Ovary (tissue), 7 donors: ENCODE measurements at regions not wholly inside any gene's neighbourhood (a gene's known extent, or its start where the extent isn't known, plus 50 kb on each side); places are given as distances from the start of the nearest gene placed in this dataset.

Experiments used
- DNase-seq, 5 donors: peaks; one replicate each; pipeline ENCODE4 v3.0.0-alpha.2; 2019 to 2020
- H3K27ac ChIP-seq, 2 donors: fragments of 200-600 bp; one replicate each; pipeline versions ENCODE4 v1.5.1 to v1.8.0; 2019 to 2022
- H3K27me3 ChIP-seq: fragments of 200-600 bp; one replicate; pipeline ENCODE4 v1.8.0; 2022
- H3K36me3 ChIP-seq: fragments of 200-600 bp; sonication (generic); one replicate; pipeline ENCODE4 v1.5.1; 2019
- H3K4me1 ChIP-seq: one replicate; pipeline ENCODE4 v1.8.1; 2013; ENCODE audit warnings: mild to moderate bottlenecking, moderate library complexity; ENCODE audit not compliant: insufficient read depth
- H3K4me3 ChIP-seq: fragments of 200-600 bp; sonication (generic); one replicate; pipeline ENCODE4 v1.5.1; 2017
- H3K9me3 ChIP-seq, 2 donors: fragments of 200-600 bp in 1 of 2; sonication (generic) in 1 of 2; one replicate each; pipeline versions ENCODE4 v1.5.1 to v1.8.1; 2013 to 2019; ENCODE audit warnings: mild to moderate bottlenecking in 1 of 2, moderate library complexity in 1 of 2
- EP300 ChIP-seq: sonication (generic); formaldehyde crosslinking; IDR thresholded peaks from one replicate; pipeline ENCODE4 v1.6.1; 2017; ENCODE audit warnings: antibody characterized with exemption
- POLR2A ChIP-seq: fragments of 450-650 bp; IDR thresholded peaks from one replicate; pipeline ENCODE4 v1.6.1; 2017; ENCODE audit warnings: antibody characterized with exemption, mild to moderate bottlenecking, moderate library complexity
- WGBS, 3 donors: extraction: QIAGEN DNeasy Blood & Tissue Kit in 1 of 3; methylation state at CpG; one replicate each; pipeline versions ENCODE4 v1.1.5 to v1.1.7; 2013 to 2017; 5-methylcytosine and 5-hydroxymethylcytosine counted together
- intact Hi-C, 4 donors: fragments of 100-400 bp; cut with DNase I; formaldehyde crosslinking; loops; one replicate each; pipeline versions ENCODE4 v1.11.0 to v1.15.1; 2022 to 2023
- TF ChIP-seq, protein P1 (sequence below), 3 donors: fragments of 450-650 bp in 2 of 3; fragments of 200-600 bp in 1 of 3; IDR thresholded peaks; one replicate each; pipeline versions ENCODE4 v1.5.1 to v1.8.0; 2016 to 2022; ENCODE audit warnings: antibody characterized with exemption in 3 of 3, mild to moderate bottlenecking in 1 of 3
- donor health status: DM: no; HTN: no; CAD: no; lungs with moderate emphysema.
- donor health status: DM: no; HTN: no; CAD: no.
- donor health status: Bipolar disorder and iron deficiency.
- donor health status: DM: no; HTN: no; CAD: no.
- donor health status: DM: yes; HTN: yes; CAD: no.

GRCh38 chr7:118298771-118299170, 74.3 kb downstream of the ANKRD7 start:
- TF ChIP-seq EP300 (no peak), POLR2A (no peak)
- TF ChIP-seq, protein P1, sequence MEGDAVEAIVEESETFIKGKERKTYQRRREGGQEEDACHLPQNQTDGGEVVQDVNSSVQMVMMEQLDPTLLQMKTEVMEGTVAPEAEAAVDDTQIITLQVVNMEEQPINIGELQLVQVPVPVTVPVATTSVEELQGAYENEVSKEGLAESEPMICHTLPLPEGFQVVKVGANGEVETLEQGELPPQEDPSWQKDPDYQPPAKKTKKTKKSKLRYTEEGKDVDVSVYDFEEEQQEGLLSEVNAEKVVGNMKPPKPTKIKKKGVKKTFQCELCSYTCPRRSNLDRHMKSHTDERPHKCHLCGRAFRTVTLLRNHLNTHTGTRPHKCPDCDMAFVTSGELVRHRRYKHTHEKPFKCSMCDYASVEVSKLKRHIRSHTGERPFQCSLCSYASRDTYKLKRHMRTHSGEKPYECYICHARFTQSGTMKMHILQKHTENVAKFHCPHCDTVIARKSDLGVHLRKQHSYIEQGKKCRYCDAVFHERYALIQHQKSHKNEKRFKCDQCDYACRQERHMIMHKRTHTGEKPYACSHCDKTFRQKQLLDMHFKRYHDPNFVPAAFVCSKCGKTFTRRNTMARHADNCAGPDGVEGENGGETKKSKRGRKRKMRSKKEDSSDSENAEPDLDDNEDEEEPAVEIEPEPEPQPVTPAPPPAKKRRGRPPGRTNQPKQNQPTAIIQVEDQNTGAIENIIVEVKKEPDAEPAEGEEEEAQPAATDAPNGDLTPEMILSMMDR (IDR thresholded peaks at IDR 0.05) = no peak
- Histone ChIP-seq H3K36me3 (no peaks in the 10 kb centered on the region), H3K4me1 (no peaks in the 10 kb centered on the region), H3K27ac (no peak overlapping the region), H3K9me3 (no peaks in the 10 kb centered on the region), H3K4me3 (no peak overlapping the region), H3K27me3 (no peaks in the 10 kb centered on the region)
- intact Hi-C loops = no loop called here
- DNase-seq = no peak

DNA sequence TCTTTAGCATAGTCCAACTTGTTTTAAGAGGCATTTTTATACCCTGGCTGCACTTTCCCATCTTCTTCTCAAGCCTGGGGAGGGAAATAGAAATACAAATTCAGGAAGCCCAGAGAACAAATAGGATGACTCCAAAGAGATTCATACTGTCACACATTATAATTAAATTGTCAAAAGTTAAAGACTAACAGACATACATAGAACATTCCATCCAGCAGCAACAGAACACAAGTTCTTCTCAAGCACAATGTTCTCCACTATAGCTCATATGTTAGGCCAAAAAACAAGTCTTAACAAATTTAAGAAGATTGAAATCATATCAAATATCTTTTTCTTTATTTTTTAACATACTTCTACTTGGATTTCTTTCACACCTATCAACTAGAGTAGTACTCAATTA, 75.7 kb downstream of the ANKRD7 start:
- Histone ChIP-seq H3K4me3 (no peak overlapping the region), H3K36me3 (no peaks in the 10 kb centered on the region), H3K27me3 (no peaks in the 10 kb centered on the region), H3K4me1 (no peaks in the 10 kb centered on the region), H3K27ac (no peak overlapping the region), H3K9me3 (no peaks in the 10 kb centered on the region)
- intact Hi-C loops = no loop called here
- DNase-seq = no peak
- no peak for TF ChIP-seq EP300

GRCh38 chr7:118304100-118304499, 79.6 kb downstream of the ANKRD7 start:
- no peaks in the 10 kb centered on the region for H3K27me3 ChIP-seq
- no peak overlapping the region for H3K4me3 ChIP-seq
- H3K27ac ChIP-seq = no peak overlapping the region
- TF ChIP-seq EP300 (no peak), POLR2A (no peak)
- TF ChIP-seq, protein P1 (IDR thresholded peaks at IDR 0.05) = no peak
- intact Hi-C loops = no loop called here
- no peaks in the 10 kb centered on the region for H3K9me3 ChIP-seq
- no peaks in the 10 kb centered on the region for H3K36me3 ChIP-seq
- no peak for DNase-seq
- no peaks in the 10 kb centered on the region for H3K4me1 ChIP-seq
- 55 to 79% (median 74%) methylated on average over 2 of the region's 2 CpGs for WGBS, 3 donors

- intact Hi-C loops = no loop called here
- no peaks in the 10 kb centered on the region for H3K36me3 ChIP-seq
Observed at GRCh38 chr7:118305671-118306070, 81.2 kb downstream of the ANKRD7 start.

DNA sequence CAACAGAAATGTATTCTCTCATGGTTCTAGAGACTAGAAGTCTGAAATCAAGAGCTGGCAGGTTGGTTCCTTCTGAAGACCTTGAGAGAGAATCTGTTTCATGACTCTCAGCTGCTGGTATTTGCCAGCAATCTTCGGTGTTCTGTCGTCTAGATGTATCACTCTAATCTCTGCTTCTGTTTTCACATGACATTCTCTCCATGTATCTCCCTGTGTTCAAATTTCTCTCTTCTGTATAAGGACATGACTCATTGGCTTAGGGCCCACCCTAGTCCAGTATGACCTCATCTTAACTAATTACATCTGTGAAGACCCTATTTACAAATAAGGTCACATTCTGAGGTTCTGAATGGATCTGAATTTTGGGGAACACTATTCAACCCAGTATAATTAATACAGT, 82.3 kb downstream of the ANKRD7 start:
- H3K27me3 ChIP-seq = no peaks in the 10 kb centered on the region
- 20 to 40% (median 37%) methylated on average over 2 of the region's 2 CpGs for WGBS, 3 donors
- H3K4me1 ChIP-seq = no peaks in the 10 kb centered on the region
- TF ChIP-seq POLR2A (no peak), EP300 (no peak)
- TF ChIP-seq, protein P1 (IDR thresholded peaks at IDR 0.05) = no peak
- H3K9me3 ChIP-seq = no peaks in the 10 kb centered on the region
- DNase-seq = no peak
- H3K4me3 ChIP-seq = no peak overlapping the region
- no peaks in the 10 kb centered on the region for H3K36me3 ChIP-seq
- intact Hi-C loops = no loop called here
- H3K27ac ChIP-seq = no peak overlapping the region

More at GRCh38 chr7:118305671-118306070, 81.2 kb downstream of the ANKRD7 start:
- Histone ChIP-seq H3K4me3 (no peak overlapping the region), H3K9me3 (no peaks in the 10 kb centered on the region), H3K27me3 (no peaks in the 10 kb centered on the region), H3K27ac (no peak overlapping the region), H3K4me1 (no peaks in the 10 kb centered on the region)
- TF ChIP-seq POLR2A = no peak
- TF ChIP-seq, protein P1 (IDR thresholded peaks at IDR 0.05) = no peak
- no peak for TF ChIP-seq EP300
- no peak for DNase-seq
- WGBS, 3 donors = 16 to 30% (median 19%) methylated on average over 1 of the region's 1 CpG
